Right lobe of liver (tissue), 6 donors: ENCODE measurements at regions not wholly inside any gene's neighbourhood (a gene's known extent, or its start where the extent isn't known, plus 50 kb on each side); places are given as distances from the start of the nearest gene placed in this dataset.

Experiments
- ATAC-seq, 4 donors: fragments of 200-7000 bp; cut with Tn5 transposase; one replicate each; pipeline ENCODE4 v1.9.1; 2020; ENCODE audit warnings: mild to moderate bottlenecking in 4 of 4, moderate library complexity in 4 of 4
- DNase-seq, 3 donors: peaks; one replicate each; pipeline ENCODE4 v3.0.0-alpha.2; 2020
- H3K27ac ChIP-seq, 3 donors: fragments of 200-600 bp; one replicate each; pipeline ENCODE4 v1.8.0; 2022
- H3K27me3 ChIP-seq, 2 donors: fragments of 200-600 bp; one replicate each; pipeline ENCODE4 v1.8.0; 2022
- H3K36me3 ChIP-seq, 4 donors: fragments of 200-600 bp; sonication (generic) in 1 of 4; one replicate each; pipeline versions ENCODE4 v1.5.1 to v1.8.0; 2017 to 2022; ENCODE audit warnings: control low read depth in 1 of 4
- H3K4me1 ChIP-seq, 4 donors: fragments of 200-600 bp; sonication (generic) in 1 of 4; one replicate each; pipeline versions ENCODE4 v1.5.1 to v1.8.0; 2017 to 2022; ENCODE audit warnings: control low read depth in 1 of 4
- H3K4me3 ChIP-seq, 3 donors: fragments of 200-600 bp; one replicate each; pipeline ENCODE4 v1.8.0; 2022
- H3K9me3 ChIP-seq, 4 donors: fragments of 200-600 bp; sonication (generic) in 1 of 4; one replicate each; pipeline versions ENCODE4 v1.5.1 to v1.8.0; 2017 to 2022; ENCODE audit warnings: control low read depth in 1 of 4
- CTCF ChIP-seq, 4 donors: fragments of 200-600 bp in 3 of 4; fragments of 450-650 bp in 1 of 4; IDR thresholded peaks; one replicate each; pipeline versions ENCODE4 v1.5.1 to v1.8.0; 2016 to 2022; ENCODE audit warnings: antibody characterized with exemption in 4 of 4, mild to moderate bottlenecking in 2 of 4
- POLR2A ChIP-seq: fragments of 450-650 bp; IDR thresholded peaks from one replicate; pipeline ENCODE4 v1.6.1; 2017; ENCODE audit warnings: antibody characterized with exemption, mild to moderate bottlenecking
- WGBS: methylation state at CpG from one replicate; pipeline ENCODE4 v1.1.6; 2018; ENCODE audit warnings: low coverage, low lambda C conversion rate; ENCODE audit not compliant: insufficient coverage; ENCODE audit errors: missing lambda C conversion rate; 5-methylcytosine and 5-hydroxymethylcytosine counted together
- intact Hi-C, 2 donors: fragments of 100-400 bp; cut with DNase I; formaldehyde crosslinking; loops; one replicate each; pipeline versions ENCODE4 v1.11.2 to v1.14.1; 2022
- donor health status: DM: no; HTN: yes; CAD: no.
- donor health status: DM: no; HTN: no; CAD: no.
- donor health status: DM: no; HTN: no; CAD: no.
- donor health status: DM: no; HTN: yes; CAD: no.
- donor health status: DM: no; HTN: yes; CAD: no.

- TF ChIP-seq CTCF (IDR thresholded peaks at IDR 0.05), result no peak
- no peak for TF ChIP-seq POLR2A
- 42% methylated on average over 2 of the region's 2 CpGs for WGBS
- Histone ChIP-seq H3K27me3 (no peaks in the 10 kb centered on the region), H3K36me3 (no peaks in the 10 kb centered on the region), H3K27ac (no peak overlapping the region), H3K9me3 (no peaks in the 10 kb centered on the region), H3K4me3 (no peak overlapping the region), H3K4me1 (peaks cover 0 to under 1% (median under 1%) of the 10 kb centered on the region in 4 donors)
- intact Hi-C loops, result no loop called here
- no peak for ATAC-seq
- no peak for DNase-seq
Observed at GRCh38 chr2:67032076-67032475, 365.1 kb upstream of the ETAA1 start.

- no peak for ATAC-seq
- H3K27ac ChIP-seq, result no peak overlapping the region
- no peaks in the 10 kb centered on the region for H3K27me3 ChIP-seq
- no peaks in the 10 kb centered on the region for H3K36me3 ChIP-seq
- H3K4me1 ChIP-seq, result peaks cover 0 to 32% (median 15%) of the 10 kb centered on the region in 4 donors
- intact Hi-C loops, result no loop called here
- TF ChIP-seq CTCF (IDR thresholded peaks at IDR 0.05) (no peak), POLR2A (no peak)
- DNase-seq, result no peak
- no peaks in the 10 kb centered on the region for H3K9me3 ChIP-seq
- no peak overlapping the region for H3K4me3 ChIP-seq
- 86% methylated on average over 5 of the region's 5 CpGs for WGBS
Observed at GRCh38 chr2:67036444-67036843, 360.7 kb upstream of the ETAA1 start.

GRCh38 chr2:67037655-67038054 lies 359.5 kb upstream of the ETAA1 start:
- no peaks in the 10 kb centered on the region for H3K36me3 ChIP-seq
- TF ChIP-seq POLR2A (no peak), CTCF (IDR thresholded peaks at IDR 0.05) (no peak)
- H3K27me3 ChIP-seq, result no peaks in the 10 kb centered on the region
- 29% methylated on average over 8 of the region's 8 CpGs for WGBS
- peak overlapping the region; percentile 14 to 52 (median 49) for H3K27ac ChIP-seq
- H3K4me1 ChIP-seq, result peaks cover 0 to 32% (median 15%) of the 10 kb centered on the region in 4 donors
- intact Hi-C loops, result no loop called here
- DNase-seq (peak in 2 of 3 donors; percentile 19 to 74), ATAC-seq (peak; percentile 81 to 91 (median 90))
- peak overlapping the region in 1 of 3 donors; percentile 7 for H3K4me3 ChIP-seq
- no peaks in the 10 kb centered on the region for H3K9me3 ChIP-seq

- intact Hi-C loops, result no loop called here
- peak in 2 of 4 donors; percentile 23 to 29 for ATAC-seq
- DNase-seq, result no peak
Observed at GRCh38 chr2:67038195-67038594, 358.9 kb upstream of the ETAA1 start.

More at GRCh38 chr2:67038195-67038594, 358.9 kb upstream of the ETAA1 start:
- TF ChIP-seq CTCF (IDR thresholded peaks at IDR 0.05) (no peak), POLR2A (no peak)
- Histone ChIP-seq H3K36me3 (no peaks in the 10 kb centered on the region), H3K4me3 (no peak overlapping the region), H3K4me1 (peaks cover 0 to 32% (median 15%) of the 10 kb centered on the region in 4 donors), H3K9me3 (no peaks in the 10 kb centered on the region), H3K27ac (peak overlapping the region; percentile 14 to 52 (median 49)), H3K27me3 (no peaks in the 10 kb centered on the region)
- 83% methylated on average over 2 of the region's 3 CpGs for WGBS
